GM10266 (cell line): ENCODE measurements at regions not wholly inside any gene's neighbourhood (a gene's known extent, or its start where the extent isn't known, plus 50 kb on each side); places are given as distances from the start of the nearest gene placed in this dataset.

ENCODE experiments used
- DNase-seq: peaks from one replicate; pipeline ENCODE4 v3.0.0; 2012; ENCODE audit errors: extremely low spot score
- TF ChIP-seq, protein P1 (sequence below): IDR thresholded peaks from 2 replicates; pipeline ENCODE4 v1.5.1; 2012; ENCODE audit warnings: mild to moderate bottlenecking, low read depth; ENCODE audit not compliant: control insufficient read depth, insufficient read depth; ENCODE audit errors: missing control alignments

DNA sequence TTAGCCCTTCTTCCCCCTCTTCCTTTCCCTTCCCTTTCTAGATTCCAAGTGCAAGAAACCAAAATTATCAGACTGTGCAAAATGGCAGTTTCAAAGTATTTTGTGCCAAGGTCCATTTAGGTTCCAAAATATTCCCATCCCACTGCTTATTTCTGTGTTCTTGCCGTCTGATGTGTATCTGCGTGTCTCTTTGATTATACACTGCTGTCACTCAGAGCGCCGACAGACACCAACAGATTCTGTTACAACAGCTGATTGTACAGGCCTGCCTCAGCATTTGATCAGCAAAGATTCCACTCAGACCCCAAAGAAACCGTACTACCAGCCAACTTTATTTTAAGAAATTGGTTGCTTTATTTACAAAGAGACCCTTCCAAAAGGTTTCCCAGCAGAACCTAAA, 225.6 kb upstream of the SATB1 start:
- TF ChIP-seq, protein P1, sequence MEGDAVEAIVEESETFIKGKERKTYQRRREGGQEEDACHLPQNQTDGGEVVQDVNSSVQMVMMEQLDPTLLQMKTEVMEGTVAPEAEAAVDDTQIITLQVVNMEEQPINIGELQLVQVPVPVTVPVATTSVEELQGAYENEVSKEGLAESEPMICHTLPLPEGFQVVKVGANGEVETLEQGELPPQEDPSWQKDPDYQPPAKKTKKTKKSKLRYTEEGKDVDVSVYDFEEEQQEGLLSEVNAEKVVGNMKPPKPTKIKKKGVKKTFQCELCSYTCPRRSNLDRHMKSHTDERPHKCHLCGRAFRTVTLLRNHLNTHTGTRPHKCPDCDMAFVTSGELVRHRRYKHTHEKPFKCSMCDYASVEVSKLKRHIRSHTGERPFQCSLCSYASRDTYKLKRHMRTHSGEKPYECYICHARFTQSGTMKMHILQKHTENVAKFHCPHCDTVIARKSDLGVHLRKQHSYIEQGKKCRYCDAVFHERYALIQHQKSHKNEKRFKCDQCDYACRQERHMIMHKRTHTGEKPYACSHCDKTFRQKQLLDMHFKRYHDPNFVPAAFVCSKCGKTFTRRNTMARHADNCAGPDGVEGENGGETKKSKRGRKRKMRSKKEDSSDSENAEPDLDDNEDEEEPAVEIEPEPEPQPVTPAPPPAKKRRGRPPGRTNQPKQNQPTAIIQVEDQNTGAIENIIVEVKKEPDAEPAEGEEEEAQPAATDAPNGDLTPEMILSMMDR, result no peak
- no peak for DNase-seq

- peak; percentile 16 for DNase-seq
- TF ChIP-seq, protein P1, result no peak
These were observed 224.7 kb upstream of the SATB1 start for GRCh38 chr3:18649666-18650363.

DNA sequence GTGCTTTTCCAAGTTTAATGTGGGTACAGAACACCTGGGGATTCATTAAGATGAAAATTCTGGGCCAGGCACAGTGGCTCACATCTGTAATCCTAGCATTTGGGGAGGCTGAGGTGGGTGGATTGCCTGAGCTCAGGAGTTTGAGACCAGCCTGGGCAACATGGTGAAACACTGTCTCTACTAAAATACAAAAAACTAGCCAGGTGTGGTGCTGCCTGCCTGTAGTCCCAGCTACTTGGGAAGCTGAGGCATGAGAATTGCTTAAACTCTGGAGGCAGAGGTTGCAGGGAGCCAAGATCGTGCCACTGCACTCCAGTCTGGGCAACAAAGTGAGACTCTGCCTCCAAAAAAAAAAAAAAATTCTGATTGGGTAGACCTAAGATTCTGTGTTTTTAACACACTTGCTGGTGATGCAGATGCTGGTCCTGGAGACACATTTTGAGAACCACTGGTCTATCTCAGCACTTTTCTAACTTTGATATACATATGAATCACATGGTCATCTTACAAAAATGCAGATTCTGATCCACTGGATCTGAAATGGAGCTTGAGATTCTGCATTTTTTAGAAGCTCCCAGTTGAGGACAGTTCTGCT, 223.8 kb upstream of the SATB1 start:
- TF ChIP-seq, protein P1, result no peak
- no peak for DNase-seq

GRCh38 chr3:18648159-18648558, 223.0 kb upstream of the SATB1 start:
- TF ChIP-seq, protein P1, result no peak

GRCh38 chr3:18645619-18646018, 220.5 kb upstream of the SATB1 start:
- no peak for DNase-seq
- TF ChIP-seq, protein P1, result no peak

More at GRCh38 chr3:18648159-18648558, 223.0 kb upstream of the SATB1 start:
- no peak for DNase-seq

DNA sequence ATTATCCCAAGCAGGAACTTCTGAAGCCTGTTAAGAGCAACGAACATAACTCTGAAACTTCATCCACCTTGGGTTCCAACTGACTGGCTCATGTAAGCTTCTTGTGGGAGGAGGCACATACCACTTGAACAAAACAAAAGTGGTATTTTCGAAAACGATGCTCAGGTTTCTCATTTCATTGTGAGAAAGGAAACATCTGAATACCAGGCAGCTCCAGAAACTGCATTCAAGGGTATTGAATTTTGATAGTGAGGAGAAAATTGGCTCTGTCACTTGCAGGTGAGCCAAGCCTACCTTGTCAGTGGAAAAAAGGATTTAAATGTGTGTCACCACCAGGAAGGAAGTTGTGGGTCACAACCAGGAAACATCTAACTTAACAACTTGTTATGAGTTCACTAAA, 218.1 kb upstream of the SATB1 start:
- TF ChIP-seq, protein P1, result no peak
- DNase-seq, result no peak

- DNase-seq, result no peak
- TF ChIP-seq, protein P1, result no peak
These were observed 216.8 kb upstream of the SATB1 start for GRCh38 chr3:18641916-18642315.
